PC-3 (cell line): ENCODE measurements at regions not wholly inside any gene's neighbourhood (a gene's known extent, or its start where the extent isn't known, plus 50 kb on each side); places are given as distances from the start of the nearest gene placed in this dataset.

Experiments used
- EZH2 ChIP-seq: fragments of 300-600 bp; sonication (generic); IDR thresholded peaks from one replicate; pipeline ENCODE4 v1.6.1; 2017; ENCODE audit warnings: antibody characterized with exemption, mild to moderate bottlenecking, low read length; ENCODE audit not compliant: unreplicated experiment
- TF ChIP-seq, protein P1 (sequence below): fragments of 300-600 bp; sonication (generic); conservative IDR thresholded peaks from 2 replicates; pipeline ENCODE4 v1.5.1; 2017; ENCODE audit warnings: antibody characterized with exemption, low read depth, mild to moderate bottlenecking, low read length

DNA sequence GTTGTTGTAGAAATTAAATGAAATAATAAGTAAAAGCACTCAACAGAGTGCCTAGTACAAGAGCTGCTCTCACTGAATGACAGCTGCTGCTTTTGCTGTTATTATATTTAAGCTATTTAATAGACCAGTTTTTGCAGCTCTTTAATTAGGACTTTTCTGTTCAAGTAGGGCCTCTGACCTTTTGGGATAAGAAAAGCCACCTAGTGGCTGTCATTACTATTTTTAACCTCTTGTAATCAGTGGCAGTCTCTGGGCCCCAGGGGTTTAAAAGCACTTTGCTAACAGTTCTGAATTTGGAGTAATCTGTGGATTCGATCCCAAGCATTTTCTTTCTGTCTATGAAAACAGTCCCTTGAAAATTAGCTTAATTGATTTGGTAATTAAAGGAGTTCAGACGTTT is 121.1 kb downstream of the NUDT12 start:
- TF ChIP-seq, protein P1, sequence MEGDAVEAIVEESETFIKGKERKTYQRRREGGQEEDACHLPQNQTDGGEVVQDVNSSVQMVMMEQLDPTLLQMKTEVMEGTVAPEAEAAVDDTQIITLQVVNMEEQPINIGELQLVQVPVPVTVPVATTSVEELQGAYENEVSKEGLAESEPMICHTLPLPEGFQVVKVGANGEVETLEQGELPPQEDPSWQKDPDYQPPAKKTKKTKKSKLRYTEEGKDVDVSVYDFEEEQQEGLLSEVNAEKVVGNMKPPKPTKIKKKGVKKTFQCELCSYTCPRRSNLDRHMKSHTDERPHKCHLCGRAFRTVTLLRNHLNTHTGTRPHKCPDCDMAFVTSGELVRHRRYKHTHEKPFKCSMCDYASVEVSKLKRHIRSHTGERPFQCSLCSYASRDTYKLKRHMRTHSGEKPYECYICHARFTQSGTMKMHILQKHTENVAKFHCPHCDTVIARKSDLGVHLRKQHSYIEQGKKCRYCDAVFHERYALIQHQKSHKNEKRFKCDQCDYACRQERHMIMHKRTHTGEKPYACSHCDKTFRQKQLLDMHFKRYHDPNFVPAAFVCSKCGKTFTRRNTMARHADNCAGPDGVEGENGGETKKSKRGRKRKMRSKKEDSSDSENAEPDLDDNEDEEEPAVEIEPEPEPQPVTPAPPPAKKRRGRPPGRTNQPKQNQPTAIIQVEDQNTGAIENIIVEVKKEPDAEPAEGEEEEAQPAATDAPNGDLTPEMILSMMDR = peak; percentile 60
- TF ChIP-seq EZH2 = no peak
